Skin epidermis (tissue), 12 donors: ENCODE measurements at regions not wholly inside any gene's neighbourhood (a gene's known extent, or its start where the extent isn't known, plus 50 kb on each side); places are given as distances from the start of the nearest gene placed in this dataset.

Experiments used
- H3K27ac ChIP-seq, 21 experiments: fragments of 200-600 bp; sonication (generic) in 11 of 21; one replicate each; pipeline ENCODE4 v1.5.0; 2020; ENCODE audit warnings: mild to moderate bottlenecking in 3 of 21, inconsistent platforms in 2 of 21, moderate library complexity in 2 of 21
- H3K4me3 ChIP-seq, 7 experiments: fragments of 200-600 bp; sonication (generic) in 2 of 7; one replicate each; pipeline ENCODE4 v1.5.0; 2020; ENCODE audit warnings: inconsistent platforms in 2 of 7, mild to moderate bottlenecking in 2 of 7, moderate library complexity in 1 of 7

- H3K4me3 ChIP-seq: no peak overlapping the region
- no peak overlapping the region for H3K27ac ChIP-seq
These were observed 127.9 kb downstream of the SLITRK6 start for GRCh38 chr13:85671336-85671735.

- Histone ChIP-seq H3K4me3 (no peak overlapping the region), H3K27ac (no peak overlapping the region)
These were observed 132.9 kb downstream of the SLITRK6 start for GRCh38 chr13:85666356-85666755.

- no peak overlapping the region for H3K27ac ChIP-seq
- no peak overlapping the region for H3K4me3 ChIP-seq
These were observed 133.9 kb downstream of the SLITRK6 start for GRCh38 chr13:85665286-85665685.

GRCh38 chr13:85663856-85664255 is 135.4 kb downstream of the SLITRK6 start:
- Histone ChIP-seq H3K4me3 (no peak overlapping the region), H3K27ac (no peak overlapping the region)

GRCh38 chr13:85662186-85662585 is 137.0 kb downstream of the SLITRK6 start:
- Histone ChIP-seq H3K27ac (no peak overlapping the region), H3K4me3 (no peak overlapping the region)

GRCh38 chr13:85661675-85662074 is 137.5 kb downstream of the SLITRK6 start:
- H3K4me3 ChIP-seq: no peak overlapping the region
- no peak overlapping the region for H3K27ac ChIP-seq

- Histone ChIP-seq H3K27ac (no peak overlapping the region), H3K4me3 (no peak overlapping the region)
These were observed 139.7 kb downstream of the SLITRK6 start for GRCh38 chr13:85659493-85659892.

GRCh38 chr13:85657942-85658341 is 141.3 kb downstream of the SLITRK6 start:
- H3K4me3 ChIP-seq: no peak overlapping the region
- no peak overlapping the region for H3K27ac ChIP-seq

- no peak overlapping the region for H3K4me3 ChIP-seq
- no peak overlapping the region for H3K27ac ChIP-seq
These were observed 144.2 kb downstream of the SLITRK6 start for GRCh38 chr13:85655040-85655439.

- no peak overlapping the region for H3K4me3 ChIP-seq
- H3K27ac ChIP-seq: no peak overlapping the region
These were observed 145.0 kb downstream of the SLITRK6 start for GRCh38 chr13:85654227-85654626.

- no peak overlapping the region for H3K27ac ChIP-seq
- H3K4me3 ChIP-seq: no peak overlapping the region
These were observed 145.5 kb downstream of the SLITRK6 start for GRCh38 chr13:85653681-85654080.

- no peak overlapping the region for H3K4me3 ChIP-seq
- H3K27ac ChIP-seq: no peak overlapping the region
These were observed 146.7 kb downstream of the SLITRK6 start for GRCh38 chr13:85652491-85652890.

- Histone ChIP-seq H3K4me3 (no peak overlapping the region), H3K27ac (no peak overlapping the region)
These were observed 147.8 kb downstream of the SLITRK6 start for GRCh38 chr13:85651440-85651839.

- H3K27ac ChIP-seq: no peak overlapping the region
- no peak overlapping the region for H3K4me3 ChIP-seq
These were observed 148.6 kb downstream of the SLITRK6 start for GRCh38 chr13:85650613-85651012.

GRCh38 chr13:85640727-85641126 is 158.5 kb downstream of the SLITRK6 start:
- H3K4me3 ChIP-seq: no peak overlapping the region
- H3K27ac ChIP-seq: no peak overlapping the region

- Histone ChIP-seq H3K4me3 (no peak overlapping the region), H3K27ac (no peak overlapping the region)
These were observed 160.3 kb downstream of the SLITRK6 start for GRCh38 chr13:85638815-85639393.

- Histone ChIP-seq H3K27ac (no peak overlapping the region), H3K4me3 (no peak overlapping the region)
These were observed 161.0 kb downstream of the SLITRK6 start for GRCh38 chr13:85638265-85638664.

- Histone ChIP-seq H3K27ac (no peak overlapping the region), H3K4me3 (no peak overlapping the region)
These were observed 166.6 kb downstream of the SLITRK6 start for GRCh38 chr13:85632526-85633195.

GRCh38 chr13:85631801-85632200 is 167.4 kb downstream of the SLITRK6 start:
- H3K27ac ChIP-seq: no peak overlapping the region
- H3K4me3 ChIP-seq: no peak overlapping the region

- no peak overlapping the region for H3K27ac ChIP-seq
- H3K4me3 ChIP-seq: no peak overlapping the region
These were observed 172.6 kb downstream of the SLITRK6 start for GRCh38 chr13:85626603-85627002.

- Histone ChIP-seq H3K4me3 (no peak overlapping the region), H3K27ac (no peak overlapping the region)
These were observed 179.9 kb downstream of the SLITRK6 start for GRCh38 chr13:85619321-85619720.

- no peak overlapping the region for H3K27ac ChIP-seq
- H3K4me3 ChIP-seq: no peak overlapping the region
These were observed 180.7 kb downstream of the SLITRK6 start for GRCh38 chr13:85618521-85618920.
